ENCODE measurements at regions not wholly inside any gene's neighbourhood (a gene's known extent, or its start where the extent isn't known, plus 50 kb on each side); places are given as distances from the start of the nearest gene placed in this dataset.

DNA sequence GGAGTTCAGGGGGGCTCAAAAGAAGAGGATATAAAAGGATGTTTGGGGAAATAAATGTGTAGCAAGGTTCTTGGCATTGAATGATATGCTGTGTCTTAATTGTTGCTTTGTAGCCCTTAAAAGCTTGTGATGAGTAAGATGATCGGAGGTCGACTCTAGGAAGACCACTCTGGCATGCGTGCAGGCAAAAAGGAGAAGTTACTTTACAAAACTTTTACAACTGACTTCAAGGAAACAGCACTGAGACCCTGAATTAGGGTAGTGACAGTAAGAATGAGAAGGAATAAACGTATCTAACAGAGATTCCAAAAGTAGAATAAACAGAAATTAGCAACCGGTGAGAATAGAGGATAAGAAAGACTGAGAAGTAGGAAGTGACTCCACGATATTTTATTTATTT, 228.7 kb upstream of the TANK start:
- no peak overlapping the region for H3K4me3 Mint-ChIP-seq
- H3K4me1 Mint-ChIP-seq = peaks cover 0 to 2% (median 0%) of the 10 kb centered on the region in 7 donors
- Histone ChIP-seq H3K4me1 (ENCODE audit: control insufficient read depth in 2 of 2, insufficient read depth in 2 of 2, low read length in 2 of 2) (no peaks in the 10 kb centered on the region), H3K9me3 (ENCODE audit: control insufficient read depth in 2 of 3, low read length in 3 of 3) (no peaks in the 10 kb centered on the region), H3K36me3 (ENCODE audit: control insufficient read depth in 2 of 3, insufficient read depth in 3 of 3, low read length in 3 of 3) (no peaks in the 10 kb centered on the region), H3K27me3 (ENCODE audit: control insufficient read depth in 2 of 2, insufficient read depth in 2 of 2, low read length in 2 of 2) (no peaks in the 10 kb centered on the region), H3K27ac (ENCODE audit: low read depth, low read length) (no peak overlapping the region), H3K4me3 (ENCODE audit: low read length) (no peak overlapping the region)
- H3K36me3 Mint-ChIP-seq = no peaks in the 10 kb centered on the region
- H3K27me3 Mint-ChIP-seq = peaks cover 6 to 22% (median 8%) of the 10 kb centered on the region in 5 donors
- peaks cover 0 to 6% (median 0%) of the 10 kb centered on the region in 11 donors for H3K9me3 Mint-ChIP-seq
- intact Hi-C loops (cut with micrococcal nuclease) = no loop called here
- ChIA-PET POLR2A (no interaction called here), CTCF (no interaction called here)
- ATAC-seq (no peak), DNase-seq (no peak)
- H3K27ac Mint-ChIP-seq = no peak overlapping the region

GRCh38 chr2:160932960-160933359, 227.3 kb upstream of the TANK start:
- Histone ChIP-seq H3K27ac (ENCODE audit: low read depth, low read length) (no peak overlapping the region), H3K4me1 (ENCODE audit: control insufficient read depth in 2 of 2, insufficient read depth in 2 of 2, low read length in 2 of 2) (no peaks in the 10 kb centered on the region), H3K27me3 (ENCODE audit: control insufficient read depth in 2 of 2, insufficient read depth in 2 of 2, low read length in 2 of 2) (no peaks in the 10 kb centered on the region), H3K36me3 (ENCODE audit: control insufficient read depth in 2 of 3, insufficient read depth in 3 of 3, low read length in 3 of 3) (no peaks in the 10 kb centered on the region), H3K9me3 (ENCODE audit: control insufficient read depth in 2 of 3, low read length in 3 of 3) (no peaks in the 10 kb centered on the region), H3K4me3 (ENCODE audit: low read length) (no peak overlapping the region)
- Mint-ChIP-seq H3K36me3 (no peaks in the 10 kb centered on the region), H3K27ac (no peak overlapping the region), H3K4me1 (peaks cover 0 to 5% (median 0%) of the 10 kb centered on the region in 7 donors), H3K27me3 (peaks cover 6 to 18% (median 8%) of the 10 kb centered on the region in 5 donors), H3K4me3 (no peak overlapping the region), H3K9me3 (peaks cover 0 to 9% (median 0%) of the 10 kb centered on the region in 11 donors)
- DNase-seq (no peak), ATAC-seq (no peak)
- ChIA-PET POLR2A (no interaction called here), CTCF (no interaction called here)
- intact Hi-C loops (cut with micrococcal nuclease) = no loop called here

DNA sequence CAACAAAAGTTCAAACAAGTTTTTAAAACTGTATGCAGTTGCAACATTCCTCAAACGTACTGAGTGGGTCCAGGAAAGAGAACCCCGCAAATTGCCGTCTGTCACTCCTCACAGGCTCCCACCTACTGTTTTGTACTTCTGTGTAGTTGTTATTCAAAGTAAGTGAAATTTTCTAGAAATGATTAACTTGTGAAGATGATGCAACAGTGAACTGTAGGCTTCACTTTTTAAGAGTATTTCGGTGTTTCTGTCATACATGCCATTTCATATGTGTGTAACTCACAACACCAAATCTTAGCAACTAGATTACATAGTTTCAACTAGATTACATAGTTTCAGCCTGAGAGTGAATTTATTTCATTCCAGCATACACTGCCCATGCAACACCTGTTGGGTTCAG, 226.0 kb upstream of the TANK start:
- DNase-seq = no peak

DNA sequence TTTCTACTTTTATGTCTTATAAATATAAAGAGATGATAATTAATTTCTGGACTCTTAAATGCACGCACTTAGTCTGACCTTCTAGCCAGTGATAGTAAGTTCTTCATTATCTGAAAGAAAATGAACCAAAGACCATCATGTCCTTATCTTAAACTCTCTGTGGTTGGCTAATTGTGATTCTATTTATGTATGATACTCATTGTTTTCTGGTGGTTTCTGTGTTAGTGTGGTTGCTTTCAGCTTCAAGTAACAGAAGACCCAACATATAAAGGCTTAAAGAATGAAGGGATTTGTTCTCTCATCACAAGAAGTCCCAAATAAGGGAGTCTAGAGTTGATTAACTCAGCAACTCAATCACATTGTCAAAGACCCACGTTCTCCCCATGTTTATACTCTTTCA, 225.2 kb upstream of the TANK start:
- Histone ChIP-seq H3K27ac (ENCODE audit: low read depth, low read length) (no peak overlapping the region), H3K36me3 (ENCODE audit: control insufficient read depth in 2 of 3, insufficient read depth in 3 of 3, low read length in 3 of 3) (no peaks in the 10 kb centered on the region), H3K9me3 (ENCODE audit: control insufficient read depth in 2 of 3, low read length in 3 of 3) (no peaks in the 10 kb centered on the region), H3K4me3 (ENCODE audit: low read length) (no peak overlapping the region), H3K4me1 (ENCODE audit: control insufficient read depth in 2 of 2, insufficient read depth in 2 of 2, low read length in 2 of 2) (peaks cover 0 to 5% of the 10 kb centered on the region in 2 donors), H3K27me3 (ENCODE audit: control insufficient read depth in 2 of 2, insufficient read depth in 2 of 2, low read length in 2 of 2) (no peaks in the 10 kb centered on the region)
- H3K27ac Mint-ChIP-seq = no peak overlapping the region
- H3K36me3 Mint-ChIP-seq = peaks cover 0 to 2% (median 0%) of the 10 kb centered on the region in 5 donors
- H3K27me3 Mint-ChIP-seq = peaks cover 5 to 17% (median 6%) of the 10 kb centered on the region in 5 donors
- peaks cover 2 to 14% (median 12%) of the 10 kb centered on the region in 7 donors for H3K4me1 Mint-ChIP-seq
- POLR2A ChIA-PET = no interaction called here
- no peak for ATAC-seq
- H3K4me3 Mint-ChIP-seq = no peak overlapping the region
- peaks cover 0 to 7% (median 0%) of the 10 kb centered on the region in 11 donors for H3K9me3 Mint-ChIP-seq
- CTCF ChIA-PET = no interaction called here
- intact Hi-C loops (cut with micrococcal nuclease) = no loop called here
- no peak for DNase-seq

More for the DNA sequence above, 226.0 kb upstream of the TANK start:
- ChIA-PET POLR2A (no interaction called here), CTCF (no interaction called here)
- ATAC-seq = no peak
- H3K4me3 ChIP-seq (ENCODE audit: low read length) = no peak overlapping the region
- no peaks in the 10 kb centered on the region for H3K4me1 ChIP-seq (ENCODE audit: control insufficient read depth in 2 of 2, insufficient read depth in 2 of 2, low read length in 2 of 2)
- no peak overlapping the region for H3K27ac ChIP-seq (ENCODE audit: low read depth, low read length)
- peaks cover 0 to 2% (median 0%) of the 10 kb centered on the region in 5 donors for H3K36me3 Mint-ChIP-seq
- no peak overlapping the region for H3K4me3 Mint-ChIP-seq
- H3K27me3 Mint-ChIP-seq = peaks cover 6 to 18% (median 8%) of the 10 kb centered on the region in 5 donors
- peaks cover 0 to 6% (median 5%) of the 10 kb centered on the region in 7 donors for H3K4me1 Mint-ChIP-seq
- peaks cover 0 to 9% (median 0%) of the 10 kb centered on the region in 11 donors for H3K9me3 Mint-ChIP-seq
- intact Hi-C loops (cut with micrococcal nuclease) = no loop called here
- no peak overlapping the region for H3K27ac Mint-ChIP-seq
- H3K9me3 ChIP-seq (ENCODE audit: control insufficient read depth in 2 of 3, low read length in 3 of 3) = no peaks in the 10 kb centered on the region
- no peaks in the 10 kb centered on the region for H3K36me3 ChIP-seq (ENCODE audit: control insufficient read depth in 2 of 3, insufficient read depth in 3 of 3, low read length in 3 of 3)
- H3K27me3 ChIP-seq (ENCODE audit: control insufficient read depth in 2 of 2, insufficient read depth in 2 of 2, low read length in 2 of 2) = no peaks in the 10 kb centered on the region

- no peak for ATAC-seq
- no peak overlapping the region for H3K4me3 Mint-ChIP-seq
- peaks cover 7 to 26% (median 22%) of the 10 kb centered on the region in 7 donors for H3K4me1 Mint-ChIP-seq
- Histone ChIP-seq H3K4me1 (ENCODE audit: control insufficient read depth in 2 of 2, insufficient read depth in 2 of 2, low read length in 2 of 2) (peaks cover 0 to 6% of the 10 kb centered on the region in 2 donors), H3K27me3 (ENCODE audit: control insufficient read depth in 2 of 2, insufficient read depth in 2 of 2, low read length in 2 of 2) (no peaks in the 10 kb centered on the region), H3K4me3 (ENCODE audit: low read length) (no peak overlapping the region), H3K27ac (ENCODE audit: low read depth, low read length) (no peak overlapping the region), H3K36me3 (ENCODE audit: control insufficient read depth in 2 of 3, insufficient read depth in 3 of 3, low read length in 3 of 3) (no peaks in the 10 kb centered on the region), H3K9me3 (ENCODE audit: control insufficient read depth in 2 of 3, low read length in 3 of 3) (no peaks in the 10 kb centered on the region)
- H3K9me3 Mint-ChIP-seq = peaks cover 0 to 4% (median 0%) of the 10 kb centered on the region in 11 donors
- no peak overlapping the region for H3K27ac Mint-ChIP-seq
- peaks cover 0 to 7% (median 5%) of the 10 kb centered on the region in 5 donors for H3K27me3 Mint-ChIP-seq
- intact Hi-C loops (cut with micrococcal nuclease) = no loop called here
- POLR2A ChIA-PET = no interaction called here
- DNase-seq = no peak
- H3K36me3 Mint-ChIP-seq = peaks cover 0 to 3% (median 0%) of the 10 kb centered on the region in 5 donors
- CTCF ChIA-PET = no interaction called here
These were observed 224.0 kb upstream of the TANK start for GRCh38 chr2:160936044-160936806.

DNA sequence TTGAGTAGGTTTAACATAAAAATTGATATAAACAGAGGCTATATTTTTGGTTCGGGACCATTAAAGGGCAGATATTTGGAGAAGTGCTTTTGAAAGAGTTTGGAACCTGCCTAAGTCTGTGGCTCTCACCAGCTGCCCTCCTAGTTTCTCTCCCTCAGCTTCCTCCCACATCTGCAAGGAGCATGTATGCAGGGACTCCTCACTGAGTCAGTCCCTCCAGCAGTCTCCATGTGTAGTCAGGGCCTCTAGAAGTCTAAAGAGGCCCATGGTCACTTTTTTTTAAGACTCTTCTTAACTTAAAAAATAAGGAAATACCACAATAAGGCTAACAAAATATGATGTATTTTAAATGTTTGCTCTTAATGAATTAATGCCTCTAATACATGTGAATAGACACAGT, 220.0 kb upstream of the TANK start:
- Mint-ChIP-seq H3K36me3 (peaks cover 0 to 3% (median 0%) of the 10 kb centered on the region in 5 donors), H3K4me1 (peaks cover 6 to 32% (median 27%) of the 10 kb centered on the region in 7 donors), H3K9me3 (peaks cover 0 to 4% (median 0%) of the 10 kb centered on the region in 11 donors), H3K27me3 (peaks cover 0 to 5% (median 0%) of the 10 kb centered on the region in 5 donors), H3K27ac (peak overlapping the region in 3 of 9 donors; percentile 20 to 88 (median 52)), H3K4me3 (no peak overlapping the region)
- ChIA-PET POLR2A (no interaction called here), CTCF (no interaction called here)
- peaks cover 0 to 6% of the 10 kb centered on the region in 2 donors for H3K4me1 ChIP-seq (ENCODE audit: control insufficient read depth in 2 of 2, insufficient read depth in 2 of 2, low read length in 2 of 2)
- H3K36me3 ChIP-seq (ENCODE audit: control insufficient read depth in 2 of 3, insufficient read depth in 3 of 3, low read length in 3 of 3) = no peaks in the 10 kb centered on the region
- no peak overlapping the region for H3K27ac ChIP-seq (ENCODE audit: low read depth, low read length)
- H3K4me3 ChIP-seq (ENCODE audit: low read length) = no peak overlapping the region
- intact Hi-C loops (cut with micrococcal nuclease) = no loop called here
- no peaks in the 10 kb centered on the region for H3K27me3 ChIP-seq (ENCODE audit: control insufficient read depth in 2 of 2, insufficient read depth in 2 of 2, low read length in 2 of 2)
- ATAC-seq (no peak), DNase-seq (no peak)
- H3K9me3 ChIP-seq (ENCODE audit: control insufficient read depth in 2 of 3, low read length in 3 of 3) = no peaks in the 10 kb centered on the region

GRCh38 chr2:160940699-160941098, 219.5 kb upstream of the TANK start:
- Mint-ChIP-seq H3K4me3 (peak overlapping the region in 3 of 10 donors; percentile 18 to 41 (median 21)), H3K9me3 (peaks cover 0 to 4% (median 0%) of the 10 kb centered on the region in 11 donors), H3K27me3 (peaks cover 0 to 5% (median 0%) of the 10 kb centered on the region in 5 donors), H3K36me3 (peaks cover 0 to 3% (median 0%) of the 10 kb centered on the region in 5 donors), H3K4me1 (peaks cover 6 to 32% (median 27%) of the 10 kb centered on the region in 7 donors), H3K27ac (peak overlapping the region; percentile 15 to 88 (median 47))
- H3K27ac ChIP-seq (ENCODE audit: low read depth, low read length) = no peak overlapping the region
- ChIA-PET CTCF (no interaction called here), POLR2A (no interaction called here)
- H3K4me1 ChIP-seq (ENCODE audit: control insufficient read depth in 2 of 2, insufficient read depth in 2 of 2, low read length in 2 of 2) = peaks cover 0 to 6% of the 10 kb centered on the region in 2 donors
- intact Hi-C loops (cut with micrococcal nuclease) = no loop called here
- no peaks in the 10 kb centered on the region for H3K36me3 ChIP-seq (ENCODE audit: control insufficient read depth in 2 of 3, insufficient read depth in 3 of 3, low read length in 3 of 3)
- ATAC-seq = peak; percentile 59
- H3K9me3 ChIP-seq (ENCODE audit: control insufficient read depth in 2 of 3, low read length in 3 of 3) = no peaks in the 10 kb centered on the region
- H3K4me3 ChIP-seq (ENCODE audit: low read length) = no peak overlapping the region
- H3K27me3 ChIP-seq (ENCODE audit: control insufficient read depth in 2 of 2, insufficient read depth in 2 of 2, low read length in 2 of 2) = no peaks in the 10 kb centered on the region
- peak in 3 of 9 donors; percentile 5 to 19 (median 9) for DNase-seq

All from naive thymus-derived CD4-positive, alpha-beta T cell (primary cell).